ENCODE measurements at regions not wholly inside any gene's neighbourhood (a gene's known extent, or its start where the extent isn't known, plus 50 kb on each side); places are given as distances from the start of the nearest gene placed in this dataset.

GRCh38 chr10:4677296-4678021, 148.5 kb upstream of the AKR1E2 start:
- Histone ChIP-seq H3K9ac (ENCODE audit: low read length) (no peak overlapping the region), H4K20me1 (ENCODE audit: low read depth, low read length) (no peaks in the 10 kb centered on the region), H3K27ac (ENCODE audit: low read depth, low read length) (no peak overlapping the region), H2AFZ (ENCODE audit: low read depth, low read length, severe bottlenecking) (no peak overlapping the region), H3K9me3 (ENCODE audit: insufficient read depth, low read length) (no peaks in the 10 kb centered on the region), H3K27me3 (ENCODE audit: low read length) (no peaks in the 10 kb centered on the region), H3K4me3 (ENCODE audit: insufficient read depth, low read length, poor library complexity, severe bottlenecking) (no peak overlapping the region), H3K79me2 (ENCODE audit: insufficient read depth, low read length) (no peaks in the 10 kb centered on the region), H3K4me2 (ENCODE audit: low read depth, low read length, poor library complexity, severe bottlenecking) (no peak overlapping the region), H3K9me2 (replicated peaks; ENCODE audit: insufficient read depth, low read length) (no peaks in the 10 kb centered on the region), H3F3A (ENCODE audit: insufficient read depth) (no peaks in the 10 kb centered on the region), H3K36me3 (ENCODE audit: low read length) (no peaks in the 10 kb centered on the region)
- no peak for TF ChIP-seq CTCF (IDR thresholded peaks at IDR 0.05; ENCODE audit: insufficient read depth, low read length, poor library complexity, severe bottlenecking)
- no peak for TF ChIP-seq EZH2phosphoT487 (conservative IDR thresholded peaks at IDR 0.05; ENCODE audit: low read length)

GRCh38 chr10:4676566-4676965, 149.4 kb upstream of the AKR1E2 start:
- Histone ChIP-seq H3K36me3 (ENCODE audit: low read length) (no peaks in the 10 kb centered on the region), H3K9me2 (replicated peaks; ENCODE audit: insufficient read depth, low read length) (no peaks in the 10 kb centered on the region; the same call in 1 of the 2 replicates), H2AFZ (ENCODE audit: low read depth, low read length, severe bottlenecking) (no peak overlapping the region), H3K9ac (ENCODE audit: low read length) (no peak overlapping the region), H3K79me2 (ENCODE audit: insufficient read depth, low read length) (no peaks in the 10 kb centered on the region), H3K4me3 (ENCODE audit: insufficient read depth, low read length, poor library complexity, severe bottlenecking) (no peak overlapping the region), H3K9me3 (ENCODE audit: insufficient read depth, low read length) (no peaks in the 10 kb centered on the region), H4K20me1 (ENCODE audit: low read depth, low read length) (no peaks in the 10 kb centered on the region), H3K27ac (ENCODE audit: low read depth, low read length) (no peak overlapping the region), H3F3A (ENCODE audit: insufficient read depth) (no peaks in the 10 kb centered on the region), H3K4me2 (ENCODE audit: low read depth, low read length, poor library complexity, severe bottlenecking) (no peak overlapping the region), H3K27me3 (ENCODE audit: low read length) (no peaks in the 10 kb centered on the region)
- TF ChIP-seq CTCF (IDR thresholded peaks at IDR 0.05; ENCODE audit: insufficient read depth, low read length, poor library complexity, severe bottlenecking) (no peak), EZH2phosphoT487 (conservative IDR thresholded peaks at IDR 0.05; ENCODE audit: low read length) (no peak)

GRCh38 chr10:4675808-4676207, 150.2 kb upstream of the AKR1E2 start:
- H3K9me2 ChIP-seq (replicated peaks; ENCODE audit: insufficient read depth, low read length) = no peaks in the 10 kb centered on the region; the same call in 1 of the 2 replicates
- no peaks in the 10 kb centered on the region for H3K9me3 ChIP-seq (ENCODE audit: insufficient read depth, low read length)
- no peak overlapping the region for H3K9ac ChIP-seq (ENCODE audit: low read length)
- no peaks in the 10 kb centered on the region for H3K27me3 ChIP-seq (ENCODE audit: low read length)
- H2AFZ ChIP-seq (ENCODE audit: low read depth, low read length, severe bottlenecking) = no peak overlapping the region
- H3K36me3 ChIP-seq (ENCODE audit: low read length) = no peaks in the 10 kb centered on the region
- no peak overlapping the region for H3K4me3 ChIP-seq (ENCODE audit: insufficient read depth, low read length, poor library complexity, severe bottlenecking)
- no peak overlapping the region for H3K4me2 ChIP-seq (ENCODE audit: low read depth, low read length, poor library complexity, severe bottlenecking)
- TF ChIP-seq EZH2phosphoT487 (conservative IDR thresholded peaks at IDR 0.05; ENCODE audit: low read length) (no peak), CTCF (IDR thresholded peaks at IDR 0.05; ENCODE audit: insufficient read depth, low read length, poor library complexity, severe bottlenecking) (no peak)
- H3K27ac ChIP-seq (ENCODE audit: low read depth, low read length) = no peak overlapping the region
- no peaks in the 10 kb centered on the region for H3F3A ChIP-seq (ENCODE audit: insufficient read depth)
- H4K20me1 ChIP-seq (ENCODE audit: low read depth, low read length) = no peaks in the 10 kb centered on the region
- H3K79me2 ChIP-seq (ENCODE audit: insufficient read depth, low read length) = no peaks in the 10 kb centered on the region
